ENCODE measurements at regions not wholly inside any gene's neighbourhood (a gene's known extent, or its start where the extent isn't known, plus 50 kb on each side); places are given as distances from the start of the nearest gene placed in this dataset.

- dilution Hi-C loops (cut with MboI; ENCODE audit: extremely low pct_ligation_motif_present, low sequenced_read_pairs), result no loop called here
These were observed 221.2 kb downstream of the FNDC1 start for GRCh38 chr6:159390381-159390780.

GRCh38 chr6:159389695-159390094 lies 220.5 kb downstream of the FNDC1 start:
- no peaks in the 10 kb centered on the region for H4K20me1 ChIP-seq (ENCODE audit: control insufficient read depth, extremely low read depth, insufficient read depth, low read length)
- H2AFZ ChIP-seq (ENCODE audit: control insufficient read depth, low read length), result no peak overlapping the region
- FAIRE-seq, result no peak
- no peaks in the 10 kb centered on the region for H3K9me1 ChIP-seq (ENCODE audit: control insufficient read depth, extremely low read depth, insufficient read depth, low read length)
- H3K27me3 ChIP-seq (ENCODE audit: control insufficient read depth, extremely low read depth, insufficient read depth, low read length), result no peaks in the 10 kb centered on the region
- DNase-seq (ENCODE audit: low read depth, low spot score), result no peak
- TF ChIP-seq CTCF (optimal IDR thresholded peaks at IDR 0.05 in 1 of 3, IDR thresholded peaks at IDR 0.05 in 1 of 3, conservative IDR thresholded peaks at IDR 0.05 in 1 of 3; ENCODE audit: extremely low read depth in 1 of 3, insufficient read depth in 2 of 3, low read length in 3 of 3) (no peak), EZH2 (IDR thresholded peaks at IDR 0.05; ENCODE audit: low read length) (no peak)
- H3K79me2 ChIP-seq (ENCODE audit: control insufficient read depth, insufficient read depth, low read length), result no peaks in the 10 kb centered on the region
- no peaks in the 10 kb centered on the region for H3K9me3 ChIP-seq (ENCODE audit: control insufficient read depth, low read depth, low read length)
- H3K4me3 ChIP-seq (ENCODE audit: control insufficient read depth in 2 of 3, extremely low read depth in 1 of 3, insufficient read depth in 2 of 3, low read depth in 1 of 3, low read length in 3 of 3), result no peak overlapping the region
- no peaks in the 10 kb centered on the region for H3K4me1 ChIP-seq (ENCODE audit: control insufficient read depth, extremely low read depth, insufficient read depth, low read length)
- H3K9ac ChIP-seq (ENCODE audit: control insufficient read depth, extremely low read depth, insufficient read depth, low read length), result no peak overlapping the region
- H3K27ac ChIP-seq (ENCODE audit: control insufficient read depth, insufficient read depth, low read length), result no peak overlapping the region
- dilution Hi-C loops (cut with MboI; ENCODE audit: extremely low pct_ligation_motif_present, low sequenced_read_pairs), result no loop called here
- H3K36me3 ChIP-seq (ENCODE audit: control insufficient read depth in 2 of 2, extremely low read depth in 1 of 2, insufficient read depth in 2 of 2, low read length in 2 of 2), result no peaks in the 10 kb centered on the region
- no peak overlapping the region for H3K4me2 ChIP-seq (ENCODE audit: control insufficient read depth, extremely low read depth, insufficient read depth, low read depth, low read length)

More at GRCh38 chr6:159390381-159390780, 221.2 kb downstream of the FNDC1 start:
- Histone ChIP-seq H3K4me3 (ENCODE audit: control insufficient read depth in 2 of 3, extremely low read depth in 1 of 3, insufficient read depth in 2 of 3, low read depth in 1 of 3, low read length in 3 of 3) (no peak overlapping the region), H3K27me3 (ENCODE audit: control insufficient read depth, extremely low read depth, insufficient read depth, low read length) (no peaks in the 10 kb centered on the region), H2AFZ (ENCODE audit: control insufficient read depth, low read length) (no peak overlapping the region), H3K27ac (ENCODE audit: control insufficient read depth, insufficient read depth, low read length) (no peak overlapping the region), H4K20me1 (ENCODE audit: control insufficient read depth, extremely low read depth, insufficient read depth, low read length) (no peaks in the 10 kb centered on the region), H3K9ac (ENCODE audit: control insufficient read depth, extremely low read depth, insufficient read depth, low read length) (no peak overlapping the region), H3K79me2 (ENCODE audit: control insufficient read depth, insufficient read depth, low read length) (no peaks in the 10 kb centered on the region), H3K4me1 (ENCODE audit: control insufficient read depth, extremely low read depth, insufficient read depth, low read length) (no peaks in the 10 kb centered on the region), H3K9me3 (ENCODE audit: control insufficient read depth, low read depth, low read length) (no peaks in the 10 kb centered on the region), H3K36me3 (ENCODE audit: control insufficient read depth in 2 of 2, extremely low read depth in 1 of 2, insufficient read depth in 2 of 2, low read length in 2 of 2) (no peaks in the 10 kb centered on the region), H3K4me2 (ENCODE audit: control insufficient read depth, extremely low read depth, insufficient read depth, low read depth, low read length) (no peak overlapping the region), H3K9me1 (ENCODE audit: control insufficient read depth, extremely low read depth, insufficient read depth, low read length) (no peaks in the 10 kb centered on the region)
- TF ChIP-seq EZH2 (IDR thresholded peaks at IDR 0.05; ENCODE audit: low read length) (no peak), CTCF (optimal IDR thresholded peaks at IDR 0.05 in 1 of 3, IDR thresholded peaks at IDR 0.05 in 1 of 3, conservative IDR thresholded peaks at IDR 0.05 in 1 of 3; ENCODE audit: extremely low read depth in 1 of 3, insufficient read depth in 2 of 3, low read length in 3 of 3) (no peak)
- FAIRE-seq (no peak), DNase-seq (ENCODE audit: low read depth, low spot score) (no peak)

All from keratinocyte (primary cell).